GM21423 (cell line): ENCODE measurements at regions not wholly inside any gene's neighbourhood (a gene's known extent, or its start where the extent isn't known, plus 50 kb on each side); places are given as distances from the start of the nearest gene placed in this dataset.

ENCODE experiments used
- ATAC-seq: cut with Tn5 transposase; IDR thresholded peaks from one replicate; pipeline ENCODE4 v1.9.1; 2021; ENCODE audit warnings: mild to moderate bottlenecking, moderate library complexity; ENCODE audit not compliant: unreplicated experiment

DNA sequence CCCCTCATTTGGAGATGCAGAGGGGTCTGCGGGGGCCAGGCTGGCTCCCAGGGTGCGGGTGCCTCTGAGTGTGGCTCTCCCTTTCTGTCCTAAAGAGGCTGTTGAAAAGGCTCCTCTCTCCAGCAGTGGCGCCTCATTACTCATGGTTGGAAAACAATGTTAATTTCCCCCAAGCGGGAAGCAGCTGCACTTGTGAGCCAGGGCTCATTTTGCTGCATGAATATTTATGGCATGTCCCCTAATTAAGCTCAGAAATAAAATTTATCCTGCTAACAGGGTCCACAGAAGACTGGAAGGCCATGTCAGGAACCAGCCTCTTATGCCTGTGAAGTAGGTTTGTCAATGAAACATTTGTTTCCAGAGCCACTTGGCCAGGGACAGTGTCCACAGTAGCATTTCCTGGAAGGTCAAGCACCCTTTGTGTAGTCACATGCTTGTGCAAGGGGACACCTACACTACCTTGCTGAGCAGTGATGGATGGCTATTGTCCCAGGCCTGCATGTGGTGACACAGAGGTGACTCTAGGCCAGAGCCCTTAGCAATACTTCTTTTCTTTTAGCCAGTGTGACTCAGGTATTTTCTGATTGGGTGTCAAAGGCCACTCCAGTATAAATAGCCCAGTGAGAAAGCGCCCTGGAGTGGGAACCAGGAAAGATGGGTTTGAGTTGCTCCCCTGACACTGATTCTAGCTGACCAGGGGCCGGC lies 259.0 kb downstream of the FOXD2 start:
- no peak for ATAC-seq

DNA sequence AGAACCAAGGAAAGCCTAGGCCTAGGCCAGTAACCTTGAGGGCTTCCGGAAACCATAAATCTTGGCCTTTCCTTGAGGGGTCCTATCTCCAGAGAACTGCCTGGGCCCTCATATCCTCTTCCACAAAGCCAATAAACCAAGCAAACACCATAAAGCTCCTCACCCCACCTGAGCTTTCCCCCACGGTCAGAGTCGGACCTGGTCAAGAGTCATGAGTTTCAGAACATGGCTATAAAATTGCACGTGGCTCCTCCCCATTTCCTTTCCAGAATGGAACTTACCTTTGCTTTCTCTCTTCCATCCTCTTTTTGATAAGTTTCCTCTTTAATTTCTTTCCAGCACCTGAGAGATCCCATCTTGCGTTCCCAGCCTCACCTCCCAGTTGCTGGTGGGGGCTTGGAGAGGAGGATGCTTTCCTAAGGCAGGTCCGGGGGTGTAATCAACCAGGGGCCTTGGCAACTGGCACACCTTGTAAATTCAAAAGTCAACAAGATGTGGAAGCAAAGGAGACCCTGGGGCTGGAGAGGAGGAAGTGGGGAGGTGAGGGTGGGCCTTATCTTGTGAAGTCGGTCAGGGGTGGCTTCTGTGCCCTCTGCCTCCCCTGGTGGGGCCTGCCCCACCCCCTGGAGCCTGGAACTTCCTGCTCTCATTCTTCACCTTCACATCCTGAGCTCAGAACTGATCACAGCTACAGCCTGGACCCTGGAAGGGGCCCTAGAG lies 259.9 kb downstream of the FOXD2 start:
- ATAC-seq = no peak

DNA sequence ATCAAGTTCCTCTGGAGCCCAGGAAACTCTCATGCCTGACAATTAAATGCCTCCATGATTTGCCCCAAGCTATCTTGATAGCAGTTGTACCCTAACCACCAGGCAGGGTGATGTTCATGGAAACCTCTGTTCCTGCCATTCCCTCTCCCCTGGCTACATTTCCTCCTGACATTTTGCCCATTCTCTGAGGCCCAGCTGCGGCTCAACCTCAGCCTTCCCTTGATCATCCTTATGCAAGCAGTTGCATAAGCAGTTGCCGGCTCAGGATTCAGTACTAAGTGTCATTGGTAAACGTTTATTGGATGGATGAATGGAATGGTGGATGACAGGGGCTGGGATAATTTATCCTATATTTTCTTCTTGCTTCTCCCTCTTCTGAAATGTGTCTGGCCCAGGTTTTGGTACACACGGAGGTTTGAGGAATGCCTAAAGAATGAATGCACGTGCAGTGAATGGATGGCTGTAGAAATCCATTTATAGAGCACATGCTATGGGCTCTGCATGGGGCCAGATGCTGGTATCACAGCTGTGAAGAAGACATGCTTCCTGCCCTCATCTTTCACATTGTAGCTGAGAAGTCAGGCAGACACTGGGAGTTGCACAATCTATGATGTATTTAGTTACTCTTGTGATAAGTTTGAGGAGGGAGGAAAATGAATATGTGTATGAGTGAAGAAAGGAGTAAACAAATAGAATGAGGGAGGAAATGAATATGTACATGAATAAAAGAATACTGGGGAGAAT lies 261.8 kb downstream of the FOXD2 start:
- ATAC-seq = no peak

DNA sequence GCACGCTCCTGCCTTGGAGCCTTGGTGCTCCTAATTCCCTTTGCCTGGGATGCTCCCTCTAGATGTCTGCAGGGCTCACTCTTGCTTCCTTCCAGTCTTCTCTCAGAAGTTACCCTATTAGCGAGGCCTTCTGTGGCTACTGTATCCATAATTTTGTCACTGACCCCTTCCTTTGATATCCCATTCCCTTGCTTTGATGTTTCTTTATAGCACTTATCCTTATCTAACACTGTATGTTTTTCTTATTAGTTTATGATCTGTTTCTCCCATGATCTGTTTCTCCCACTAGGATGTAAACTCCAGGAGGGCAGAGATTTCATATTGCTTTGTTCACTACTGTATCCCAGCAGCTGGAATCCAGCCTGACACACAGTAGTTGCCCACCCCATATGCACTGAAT lies 263.4 kb downstream of the FOXD2 start:
- ATAC-seq = no peak

DNA sequence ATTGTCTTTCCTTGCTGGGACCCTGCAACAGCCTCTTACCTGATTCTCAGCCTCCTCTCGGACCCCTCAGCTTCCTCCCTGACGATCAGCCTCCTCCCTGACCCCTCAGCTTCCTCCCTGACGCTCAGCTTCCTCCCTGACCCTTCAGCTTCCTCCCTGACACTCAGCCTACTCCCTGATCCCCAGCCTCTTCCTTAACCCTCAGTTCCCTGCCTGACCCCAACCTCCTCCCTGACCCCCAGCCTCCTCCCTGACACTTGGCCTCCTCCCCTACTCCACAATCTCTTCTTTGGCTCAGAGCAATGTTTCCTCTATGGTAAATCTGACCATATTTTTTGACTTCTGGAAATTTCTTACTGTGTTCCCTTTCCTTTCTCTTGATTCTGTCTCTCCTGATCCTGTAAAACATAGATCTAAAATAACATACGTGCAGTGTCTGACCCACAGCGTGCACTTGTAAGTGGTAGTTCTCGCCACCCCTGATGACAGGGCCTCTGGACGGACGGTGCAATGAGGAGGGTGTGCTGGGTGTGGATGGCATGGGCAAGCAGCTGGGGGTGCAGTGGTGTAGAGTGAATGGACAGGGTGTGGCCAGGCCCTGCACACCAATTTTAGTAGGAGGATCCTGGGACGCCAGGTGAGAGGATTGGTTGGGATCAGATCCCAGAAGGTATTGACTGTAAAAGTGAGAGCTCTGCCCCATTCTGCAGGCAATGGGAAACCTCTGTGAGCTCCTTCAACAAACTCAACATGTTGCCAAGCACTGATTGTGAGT lies 264.1 kb downstream of the FOXD2 start:
- ATAC-seq = no peak

DNA sequence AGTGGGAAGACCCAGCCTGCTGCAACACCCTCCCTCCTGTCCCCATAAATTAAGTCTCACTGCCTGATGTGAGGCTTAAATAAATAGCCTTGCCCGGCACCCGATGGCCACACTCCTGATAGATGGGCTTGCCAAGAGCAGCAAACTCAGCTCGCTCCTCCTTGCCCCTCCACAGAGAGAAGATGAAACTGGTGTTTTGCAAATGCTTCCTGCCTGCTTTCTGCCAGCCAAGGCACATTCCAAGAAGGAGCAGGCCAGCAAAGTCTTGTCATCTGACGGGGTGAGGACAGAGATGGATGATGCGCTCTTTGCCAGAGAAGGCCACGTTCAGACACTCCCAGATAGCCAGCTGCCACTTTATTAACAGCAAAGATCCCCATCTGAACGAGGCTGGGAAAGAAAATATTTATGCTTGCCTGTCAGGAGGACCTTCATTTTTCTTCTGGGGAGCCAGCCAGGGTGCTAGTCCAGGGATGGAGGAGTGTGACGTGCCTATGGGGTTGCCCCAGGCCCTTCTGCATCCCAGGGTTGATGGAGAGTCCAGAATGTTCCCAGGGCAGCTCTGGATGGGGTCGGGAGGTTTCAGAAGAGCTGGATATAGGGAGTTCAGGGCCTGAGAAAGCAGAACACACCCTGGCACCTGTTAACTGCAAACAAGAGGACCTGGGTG lies 265.4 kb downstream of the FOXD2 start:
- ATAC-seq = no peak

DNA sequence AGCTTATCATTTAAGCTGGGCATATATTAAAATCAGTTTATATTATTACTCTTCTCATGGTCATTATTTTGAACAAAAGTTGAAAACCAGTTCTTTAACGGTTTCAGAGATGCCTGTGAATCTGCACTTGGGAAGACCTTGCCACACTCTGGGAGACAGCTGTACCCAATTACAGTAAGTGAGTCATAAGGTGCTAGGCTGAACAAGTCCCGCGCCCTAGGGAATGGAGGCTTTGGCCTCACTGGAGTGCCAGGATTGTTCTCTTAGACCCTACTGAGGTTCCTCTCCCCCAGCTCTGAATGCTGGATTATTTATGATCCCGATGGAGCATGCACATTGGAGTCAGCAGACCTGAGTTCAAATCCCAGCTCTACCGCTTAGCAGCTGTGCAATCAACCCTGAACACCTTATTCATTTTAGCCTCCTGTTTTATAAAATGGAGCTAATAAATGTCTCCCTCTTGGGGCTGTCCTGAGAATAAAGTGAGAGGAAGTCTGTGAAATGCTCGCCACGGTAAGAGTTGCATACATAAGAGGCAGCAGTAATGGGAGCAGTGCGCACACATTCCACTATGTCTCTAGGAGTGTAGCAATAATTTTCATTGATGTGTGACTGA lies 266.2 kb downstream of the FOXD2 start:
- ATAC-seq = no peak

DNA sequence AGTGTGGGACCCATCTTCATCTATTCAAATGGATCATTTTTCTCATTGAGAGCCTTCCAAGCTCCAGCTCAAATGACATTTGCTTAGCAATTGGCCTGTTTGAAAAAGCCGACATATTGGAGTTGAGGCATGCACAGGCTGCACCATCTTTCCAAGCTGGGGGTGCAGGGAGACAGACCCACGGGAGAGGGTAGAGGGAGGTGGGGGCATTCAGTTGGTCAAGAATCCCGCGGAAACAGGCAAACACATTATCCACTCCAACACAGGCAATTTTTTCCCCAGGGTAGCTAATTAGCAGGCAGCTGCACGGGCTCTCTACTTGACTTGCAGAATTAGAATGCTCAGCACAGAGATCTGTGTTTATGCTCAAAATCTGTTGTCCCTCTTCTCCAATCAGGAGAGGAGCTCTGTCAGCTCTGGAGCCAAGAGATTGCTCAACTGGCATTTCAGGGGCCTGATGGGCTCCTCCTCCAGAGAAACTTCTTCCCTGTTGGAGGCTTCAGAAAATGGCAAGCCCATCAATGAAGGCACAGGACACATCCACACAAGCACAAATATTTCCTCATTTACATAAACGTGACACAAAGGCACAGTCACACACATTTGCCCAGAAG lies 267.8 kb downstream of the FOXD2 start:
- no peak for ATAC-seq

DNA sequence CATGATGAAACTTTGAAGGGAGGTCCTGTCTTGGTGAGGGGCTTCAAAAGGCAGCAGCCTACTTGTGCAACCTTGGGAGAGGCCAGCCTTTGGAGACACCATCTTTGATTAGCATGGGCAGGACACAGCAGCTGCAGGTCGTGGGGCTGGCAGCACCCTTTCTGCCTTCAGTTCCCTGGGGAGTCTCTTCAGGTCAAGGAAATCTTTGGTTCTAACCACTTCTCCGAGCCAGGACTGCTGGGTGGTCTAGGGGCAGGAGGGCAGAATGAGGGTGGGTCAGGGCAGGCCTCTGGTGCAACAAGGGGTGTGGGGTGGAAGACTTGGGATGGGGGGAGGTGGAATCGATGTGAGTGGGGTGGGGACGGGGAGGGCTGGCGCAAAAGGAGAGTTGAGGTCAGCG lies 269.7 kb downstream of the FOXD2 start:
- ATAC-seq = no peak

DNA sequence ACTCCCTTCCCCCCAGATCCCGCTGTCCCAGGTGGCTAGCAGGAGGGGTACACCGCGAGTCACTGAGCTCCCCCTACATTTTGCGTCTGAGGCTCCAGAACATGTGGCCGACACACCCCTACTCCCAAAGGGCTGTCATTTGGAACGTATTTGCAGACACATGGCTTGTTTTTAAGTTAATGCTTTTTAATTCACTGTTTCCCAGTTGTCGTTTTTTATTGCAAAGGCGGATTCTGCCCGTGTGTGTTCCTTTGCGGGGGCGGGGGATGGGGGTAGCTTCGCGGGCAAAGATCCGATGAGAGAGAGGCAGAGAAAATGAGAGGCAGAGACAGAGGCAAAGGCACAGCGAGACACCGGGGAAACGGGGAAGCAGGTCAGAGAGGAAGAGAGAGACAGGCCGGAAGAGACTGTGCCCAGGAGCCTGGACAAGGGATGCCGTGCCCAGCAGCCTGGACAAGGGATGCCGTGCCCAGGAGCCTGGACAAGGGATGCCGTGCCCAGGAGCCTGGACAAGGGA lies 270.2 kb downstream of the FOXD2 start:
- ATAC-seq = no peak

DNA sequence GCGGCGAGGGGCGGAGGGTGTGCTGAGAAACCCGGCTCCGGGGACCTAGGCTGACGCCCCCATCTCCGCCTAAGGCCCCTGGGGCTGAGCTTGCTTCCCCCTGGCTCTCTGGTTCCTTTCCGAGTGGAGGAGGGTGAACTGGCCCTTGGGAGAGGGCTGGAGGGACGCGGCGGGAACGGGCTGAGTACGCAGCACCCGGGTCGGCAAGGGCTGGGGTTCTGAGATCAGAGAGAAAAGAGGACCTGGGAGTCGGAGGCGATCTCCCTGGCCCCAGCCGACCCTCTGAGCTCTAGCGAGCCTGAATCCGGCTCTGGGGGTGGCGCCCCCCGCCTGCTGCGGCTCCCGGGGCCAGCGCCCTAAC lies 270.8 kb downstream of the FOXD2 start:
- no peak for ATAC-seq

DNA sequence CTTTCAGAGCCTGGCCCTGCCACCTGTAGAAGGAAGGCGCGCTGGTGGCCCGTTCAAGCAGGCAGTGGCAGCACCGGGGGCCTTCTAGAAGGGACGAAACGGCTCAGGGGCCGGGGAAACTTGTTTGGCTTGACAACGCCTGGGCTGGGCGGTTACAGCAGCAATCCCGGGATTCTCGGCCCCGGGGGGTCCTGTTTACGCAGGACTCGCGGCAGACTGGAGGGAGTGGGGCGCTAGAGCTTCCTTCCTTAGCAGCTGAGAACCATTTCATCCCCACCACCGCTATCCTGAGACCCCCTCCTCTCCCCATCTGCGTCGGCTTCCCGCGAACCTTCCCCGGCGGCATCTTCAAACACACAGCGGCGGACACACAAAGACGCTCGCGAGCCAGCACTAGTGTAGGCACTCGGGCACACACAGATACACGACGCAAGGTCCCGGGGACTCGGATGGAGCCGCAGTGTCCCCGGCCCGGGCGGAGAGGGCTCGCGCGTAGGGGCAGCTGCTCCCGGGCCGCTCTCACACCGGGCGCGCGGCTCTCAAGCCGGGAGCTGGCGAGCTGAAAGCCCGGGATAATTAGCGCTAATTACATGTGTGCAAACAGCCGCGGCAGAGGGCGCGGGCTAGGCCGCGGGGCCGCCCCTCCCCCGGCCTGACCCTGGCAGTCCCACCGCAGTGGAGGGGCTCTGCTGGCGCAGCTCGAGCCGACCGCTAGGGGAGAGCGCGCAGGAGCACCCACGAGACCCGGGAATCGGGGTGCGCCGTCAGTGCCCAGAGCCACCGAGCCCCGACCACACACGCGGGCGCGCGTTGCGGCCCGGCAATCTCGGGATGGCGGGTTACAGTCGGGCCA lies 271.4 kb downstream of the FOXD2 start:
- no peak for ATAC-seq

DNA sequence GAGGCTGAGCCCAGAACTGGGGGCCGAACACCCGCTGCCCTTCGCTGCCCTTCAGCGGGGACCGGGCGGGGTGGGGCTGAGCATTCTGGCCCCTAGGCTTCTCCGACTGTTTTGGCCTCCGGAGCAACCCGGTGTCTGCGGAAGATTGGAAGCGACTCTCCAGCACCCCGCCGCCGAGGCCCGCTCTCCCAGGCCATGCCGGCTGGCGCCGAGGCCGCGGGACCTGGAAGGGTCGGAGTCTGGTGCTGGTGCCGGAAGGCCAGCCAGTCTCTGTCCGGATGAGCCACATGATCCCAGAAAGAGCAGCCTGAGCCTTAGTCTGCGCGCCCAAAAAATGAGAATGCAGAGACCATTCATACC lies 272.0 kb downstream of the FOXD2 start:
- no peak for ATAC-seq

DNA sequence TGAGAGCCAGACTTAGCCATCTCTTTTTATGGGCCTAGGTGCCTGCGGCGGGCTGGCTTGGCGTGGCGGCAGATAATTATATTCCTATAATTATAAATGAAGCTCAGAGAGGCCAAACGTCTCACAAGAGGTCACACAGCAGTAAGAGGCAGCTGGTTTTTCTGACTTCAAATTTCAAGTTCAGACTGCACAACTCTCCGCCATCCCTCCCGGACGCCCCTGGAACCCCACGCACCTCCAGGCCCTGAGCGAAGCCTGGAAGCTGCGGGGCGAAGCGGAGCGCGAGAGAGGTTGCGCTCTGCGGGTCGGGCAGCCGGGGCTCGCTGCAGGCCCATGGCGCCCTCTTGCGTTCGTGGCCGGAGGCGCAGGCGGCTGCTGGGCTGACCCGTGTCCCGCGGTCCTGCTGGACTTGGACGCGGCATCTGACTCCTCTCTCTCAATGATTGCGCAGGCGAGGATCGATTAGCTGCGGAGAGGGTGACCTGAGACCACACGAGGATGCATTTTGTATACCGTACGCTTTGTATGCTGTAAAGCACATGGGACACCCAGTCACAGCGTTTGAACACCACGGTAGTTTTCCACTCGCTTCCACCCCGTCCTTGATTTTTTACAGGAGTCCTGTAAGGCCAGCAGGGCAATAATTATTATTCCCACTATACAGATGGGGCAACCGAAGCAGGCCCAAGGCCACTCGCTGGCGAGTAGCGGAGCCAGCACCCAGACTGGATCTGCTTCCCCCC lies 272.7 kb downstream of the FOXD2 start:
- ATAC-seq = peak; percentile 78
